Left lobe of liver (tissue), 2 donors: ENCODE measurements at regions not wholly inside any gene's neighbourhood (a gene's known extent, or its start where the extent isn't known, plus 50 kb on each side); places are given as distances from the start of the nearest gene placed in this dataset.

Experiments
- ATAC-seq: fragments of 200-7000 bp; cut with Tn5 transposase; one replicate; pipeline ENCODE4 v1.9.1; 2020; ENCODE audit warnings: mild to moderate bottlenecking, moderate library complexity
- DNase-seq: peaks from one replicate; pipeline ENCODE4 v3.0.0-alpha.2; 2020; ENCODE audit warnings: low spot score
- donor health status: DM: no; HTN: no; CAD: no; lungs with moderate emphysema.
- donor health status: DM: no; HTN: yes; CAD: no.

DNA sequence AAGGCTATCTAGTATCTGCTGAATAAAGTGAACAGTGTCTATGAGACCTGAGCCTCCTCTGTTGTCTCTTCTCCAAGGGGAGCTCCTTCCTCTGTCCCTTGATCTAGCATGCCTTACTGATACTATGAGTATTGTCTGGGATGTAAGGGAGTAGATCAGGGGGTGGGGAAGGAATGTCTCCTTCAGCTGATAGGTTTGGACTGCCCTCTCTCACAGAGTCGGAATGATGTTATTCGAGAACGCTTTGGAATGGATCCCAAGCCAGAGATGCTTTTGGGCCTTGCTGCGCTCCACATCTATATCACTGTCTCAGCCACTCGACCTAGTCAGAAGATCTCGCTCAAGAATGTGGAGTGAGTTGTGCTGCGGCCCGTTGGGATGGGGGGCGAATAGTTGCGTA lies 68.3 kb upstream of the PRPS1 start:
- DNase-seq, result no peak
- ATAC-seq, result no peak

DNA sequence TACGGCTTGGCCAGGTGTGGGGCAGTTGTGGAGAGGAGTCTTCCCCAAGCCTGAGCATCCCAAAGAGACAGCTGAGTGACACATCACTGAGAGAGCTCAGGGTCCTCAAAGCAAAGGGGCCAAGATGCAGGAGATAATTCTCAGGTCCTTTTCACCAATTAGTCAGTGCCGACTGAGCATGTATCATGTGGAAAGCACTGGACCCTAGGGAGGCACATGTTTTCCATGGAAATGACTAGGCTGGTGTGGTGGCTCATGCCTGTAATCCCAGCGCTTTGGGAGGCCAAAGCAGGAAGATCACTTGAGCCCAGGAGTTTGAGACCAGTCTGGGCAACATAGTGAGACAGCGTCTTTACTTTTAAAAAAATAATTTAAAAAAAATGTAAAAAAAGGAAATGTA lies 67.3 kb upstream of the PRPS1 start:
- DNase-seq, result no peak
- ATAC-seq, result no peak

DNA sequence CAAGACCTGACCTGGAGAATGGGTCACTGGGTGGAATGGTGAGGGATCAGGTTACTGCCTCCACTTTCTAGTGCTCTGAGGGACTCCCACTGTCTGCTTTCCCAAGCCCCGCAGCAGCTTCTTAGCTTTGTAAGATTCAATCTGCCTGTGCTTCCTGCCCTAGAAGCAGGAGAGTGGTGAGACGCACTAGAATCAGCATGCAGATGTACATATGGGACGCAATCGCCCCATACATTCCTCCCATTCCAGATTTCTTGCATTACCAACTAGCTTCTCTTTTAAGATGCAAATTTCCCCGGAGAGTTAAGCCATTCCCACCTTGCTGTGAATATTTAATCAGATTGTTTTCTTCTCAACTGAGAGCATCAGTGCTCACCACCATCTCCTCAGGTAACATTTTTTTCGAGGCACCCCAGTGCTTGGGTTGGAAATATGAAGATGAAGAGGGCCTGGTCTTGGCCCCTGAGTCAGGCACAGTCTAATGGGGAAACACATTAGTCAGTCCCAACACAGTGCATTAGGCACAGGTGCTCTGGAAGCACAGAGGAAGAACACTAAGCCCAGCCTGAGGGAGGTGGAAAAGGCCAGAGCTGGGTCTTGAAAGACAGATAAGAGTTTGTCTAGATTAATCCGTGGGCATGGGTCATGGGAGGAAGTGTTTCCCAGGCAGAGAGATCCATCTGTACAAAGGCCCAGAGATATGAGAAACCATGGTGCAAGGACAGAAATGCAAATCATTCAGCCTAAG lies 66.7 kb upstream of the PRPS1 start:
- DNase-seq (no peak), ATAC-seq (no peak)

DNA sequence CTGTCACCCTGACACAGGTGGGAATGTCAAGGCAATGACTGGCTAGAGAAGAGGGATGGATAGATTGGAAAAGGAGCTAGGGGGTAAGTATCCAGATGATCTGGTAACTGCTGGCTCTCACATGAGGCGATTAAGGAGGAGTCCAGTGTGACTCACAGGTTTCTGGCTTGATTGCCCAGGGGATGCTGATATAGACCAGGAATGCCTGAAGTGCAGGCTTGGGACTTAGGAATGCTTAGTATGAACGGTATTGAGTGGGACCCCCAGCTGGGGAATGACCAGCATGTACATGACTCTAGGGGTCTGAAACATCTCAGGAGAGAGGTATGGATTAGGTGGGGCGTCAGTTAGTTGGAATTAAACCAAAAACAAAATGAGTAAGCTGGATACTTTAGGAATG lies 65.8 kb upstream of the PRPS1 start:
- DNase-seq (no peak), ATAC-seq (no peak)

DNA sequence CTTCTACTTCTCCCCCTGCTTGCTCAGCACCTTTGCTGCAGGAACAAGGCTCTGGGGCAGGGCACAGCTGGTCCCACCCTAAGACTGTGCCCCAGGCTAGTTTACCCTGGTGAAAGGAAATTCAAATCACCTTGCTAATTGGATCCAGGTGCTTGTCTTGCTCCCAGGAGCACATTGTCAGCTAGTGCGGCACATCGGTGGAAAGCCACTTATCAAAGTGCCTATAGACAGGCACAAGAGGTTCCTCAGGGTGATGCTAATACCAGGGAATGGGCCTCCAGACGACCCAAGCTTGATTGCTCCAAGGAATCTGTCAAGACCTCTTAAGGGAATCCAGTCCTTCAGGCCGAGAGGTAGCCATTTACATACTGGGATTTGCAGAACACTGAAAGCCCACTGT lies 64.5 kb upstream of the PRPS1 start:
- ATAC-seq (no peak), DNase-seq (no peak)

DNA sequence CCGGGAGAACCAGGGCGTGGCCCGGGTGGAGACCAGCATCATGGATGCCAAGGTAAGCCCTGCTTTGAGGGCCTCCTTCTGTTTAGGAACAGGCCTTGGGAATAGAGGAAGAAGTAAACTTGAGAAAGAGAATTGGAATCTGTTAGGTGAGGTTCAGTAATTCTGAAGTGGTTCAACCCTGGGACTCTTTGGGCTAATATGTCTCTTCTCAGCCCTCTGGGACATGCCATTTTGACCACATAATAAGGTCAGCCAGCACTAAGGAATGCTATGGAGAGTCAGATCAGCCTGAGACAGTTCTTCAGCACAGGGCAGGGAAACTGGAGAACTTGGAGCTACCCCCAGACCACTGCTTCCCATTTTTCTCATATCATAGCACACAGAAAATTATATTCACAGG lies 63.3 kb upstream of the PRPS1 start:
- ATAC-seq (no peak), DNase-seq (no peak)

DNA sequence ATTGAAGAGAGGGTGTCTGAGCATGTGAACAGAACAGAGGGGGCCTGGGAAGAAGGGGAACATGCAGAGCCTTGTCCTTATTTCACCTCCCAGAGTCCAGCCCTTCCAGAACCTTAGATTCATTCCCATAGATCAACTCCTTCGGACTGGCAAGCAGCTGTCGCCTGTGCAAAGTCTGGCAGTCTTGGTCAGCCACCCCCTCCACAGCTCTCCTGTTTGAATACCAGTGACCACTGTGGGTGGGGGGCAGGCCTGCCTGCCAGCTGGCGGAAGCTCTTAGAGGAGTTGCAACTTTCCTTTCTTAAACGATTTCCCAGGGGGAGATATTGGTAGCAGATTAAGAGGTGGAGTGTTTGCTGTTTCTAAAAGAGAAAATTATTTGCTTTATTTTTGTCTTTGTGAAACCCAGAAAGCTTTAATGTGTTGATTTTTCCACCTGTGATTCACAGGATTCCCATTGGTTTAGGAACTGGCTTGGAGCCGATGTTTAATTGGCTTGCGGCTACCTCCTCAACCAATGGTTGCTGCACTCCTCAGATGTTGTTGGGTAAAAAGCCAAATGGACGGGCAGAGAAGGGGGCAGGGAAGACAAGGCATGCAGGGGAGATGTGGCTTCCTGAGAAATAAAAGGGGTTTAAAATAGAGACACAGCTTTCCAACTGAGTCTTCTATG lies 62.2 kb upstream of the PRPS1 start:
- ATAC-seq, result no peak
- DNase-seq, result no peak

DNA sequence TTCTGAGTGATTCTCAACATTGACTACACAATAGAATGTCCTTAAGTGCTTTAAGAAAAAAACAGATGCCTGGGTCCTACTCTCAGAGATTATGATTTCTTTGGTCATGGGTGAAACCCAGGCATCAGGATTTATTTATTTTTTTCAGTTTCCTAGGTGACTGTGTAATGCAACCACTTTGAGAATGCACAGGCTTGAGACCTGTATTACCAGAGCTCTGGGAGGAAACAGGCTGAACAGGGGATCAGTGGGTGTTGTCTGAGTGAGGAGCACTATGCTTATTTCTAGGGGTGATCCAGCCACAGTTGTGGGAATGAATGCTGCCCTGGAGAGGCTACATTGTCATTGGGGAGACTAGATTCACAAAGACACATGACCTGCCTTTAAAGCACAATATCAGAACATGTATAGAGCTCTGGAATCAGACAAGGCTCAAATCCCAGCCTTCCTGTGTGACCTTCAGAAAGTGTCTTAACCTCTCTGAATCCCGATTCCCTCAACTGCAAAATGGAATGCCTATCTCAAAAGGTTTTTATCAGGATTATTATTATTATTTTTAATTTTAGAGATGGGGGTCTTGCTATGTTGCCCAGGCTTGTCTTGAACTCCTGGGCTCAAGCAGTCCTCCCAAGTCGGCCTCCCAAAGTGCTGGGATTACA lies 61.6 kb upstream of the PRPS1 start:
- DNase-seq, result no peak
- no peak for ATAC-seq

DNA sequence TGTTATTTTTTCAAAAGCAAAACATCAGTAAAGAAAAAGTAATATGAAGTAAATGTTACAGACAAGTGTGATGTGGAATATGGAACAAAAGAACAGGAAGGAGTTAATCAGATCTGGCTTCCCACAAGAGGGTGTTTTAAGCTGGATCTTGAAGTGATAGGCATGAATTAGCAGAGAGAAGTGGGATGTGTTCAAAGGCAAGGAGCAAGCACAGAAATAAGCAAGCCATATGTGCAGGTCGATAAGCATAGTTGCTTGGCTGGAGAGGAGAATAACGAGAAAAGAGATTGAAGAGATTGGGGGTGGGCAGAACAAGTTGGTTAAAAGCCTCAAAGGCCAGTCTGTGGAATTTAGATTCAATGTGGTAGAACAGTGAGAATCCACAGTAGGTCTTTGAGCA lies 60.9 kb upstream of the PRPS1 start:
- no peak for DNase-seq
- ATAC-seq, result no peak

DNA sequence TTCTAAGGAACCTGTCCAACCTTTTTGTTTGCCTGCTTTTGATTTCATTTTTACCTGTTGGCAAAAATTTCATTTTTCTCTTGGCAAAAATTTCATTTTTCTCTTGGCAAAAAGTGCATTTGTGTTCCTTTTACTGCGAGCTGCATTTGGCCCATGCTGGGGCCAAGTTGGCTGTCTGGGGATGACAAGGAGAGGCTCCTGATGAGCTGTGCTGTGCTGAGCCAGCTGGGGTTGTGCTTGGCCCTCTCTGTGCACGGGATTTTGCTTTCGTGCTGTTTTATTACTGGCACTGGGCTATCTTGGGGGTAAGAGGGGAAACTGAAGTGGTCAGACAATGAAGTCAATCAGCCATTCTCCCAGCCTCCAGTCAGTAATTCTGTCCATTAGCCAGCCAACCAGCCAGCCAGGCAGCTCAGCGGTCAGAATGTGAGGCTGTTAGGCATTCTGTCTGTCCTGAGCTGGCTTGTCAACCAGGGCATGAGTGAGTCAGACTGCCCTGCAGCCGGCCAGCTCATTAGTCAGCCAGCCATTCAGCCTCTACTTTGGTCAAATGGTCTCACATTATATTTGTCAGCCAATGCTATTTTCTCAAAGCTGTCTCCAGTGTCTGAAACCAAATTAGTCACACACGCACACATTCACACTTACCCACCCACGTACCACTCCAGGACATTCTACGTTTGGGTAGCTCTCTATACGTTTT lies 56.9 kb upstream of the PRPS1 start:
- no peak for DNase-seq

DNA sequence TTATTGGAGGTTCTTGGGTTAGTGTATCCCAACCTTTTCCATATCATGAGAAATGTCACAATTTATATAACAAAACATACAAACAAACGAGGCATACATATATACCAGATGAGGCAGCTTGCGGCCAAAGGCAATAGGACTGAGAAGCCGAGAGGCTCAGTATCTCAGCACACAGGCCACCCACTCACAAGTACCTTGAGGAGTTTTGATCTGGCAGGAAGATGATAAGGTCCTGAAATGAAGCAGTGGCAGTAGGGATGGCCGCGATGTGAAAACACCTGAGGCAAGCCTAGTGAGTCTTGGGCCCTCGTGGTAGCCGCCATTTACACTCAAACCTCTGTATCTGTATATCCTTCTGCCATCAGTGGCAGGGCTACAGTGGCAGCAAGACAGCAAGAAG lies 55.3 kb upstream of the PRPS1 start:
- DNase-seq, result no peak
- no peak for ATAC-seq

More for the DNA sequence above, 56.9 kb upstream of the PRPS1 start:
- no peak for ATAC-seq

DNA sequence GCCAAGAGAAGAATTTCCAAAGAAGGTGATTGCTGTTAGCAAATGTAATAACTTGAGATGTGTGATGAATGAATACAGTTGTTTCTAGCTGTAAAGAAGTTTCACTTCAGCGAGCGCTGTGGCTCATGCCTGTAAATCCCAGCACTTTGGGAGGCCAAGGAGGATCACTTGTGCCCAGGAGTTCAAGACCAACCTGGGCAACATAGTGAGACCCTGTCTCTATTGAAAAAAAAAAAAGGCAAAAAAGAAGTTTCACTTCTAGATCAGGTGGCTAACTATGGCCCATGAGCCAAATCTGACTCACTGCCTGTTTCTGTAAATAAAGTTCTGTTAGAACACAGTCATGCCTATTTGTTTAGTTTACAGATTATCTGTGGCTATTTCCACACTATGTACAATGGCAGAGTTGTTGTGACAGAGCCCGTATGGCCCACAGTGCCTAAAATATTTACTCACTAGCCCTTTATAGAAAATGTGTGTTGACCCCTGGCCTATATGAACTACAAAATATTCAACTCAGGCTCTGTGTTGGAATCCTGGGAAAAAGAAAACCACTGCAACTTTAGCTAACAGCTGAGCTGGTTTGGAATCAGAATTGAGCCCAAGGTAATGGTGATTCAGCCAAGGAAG lies 54.1 kb upstream of the PRPS1 start:
- DNase-seq (no peak), ATAC-seq (peak; percentile 74)

DNA sequence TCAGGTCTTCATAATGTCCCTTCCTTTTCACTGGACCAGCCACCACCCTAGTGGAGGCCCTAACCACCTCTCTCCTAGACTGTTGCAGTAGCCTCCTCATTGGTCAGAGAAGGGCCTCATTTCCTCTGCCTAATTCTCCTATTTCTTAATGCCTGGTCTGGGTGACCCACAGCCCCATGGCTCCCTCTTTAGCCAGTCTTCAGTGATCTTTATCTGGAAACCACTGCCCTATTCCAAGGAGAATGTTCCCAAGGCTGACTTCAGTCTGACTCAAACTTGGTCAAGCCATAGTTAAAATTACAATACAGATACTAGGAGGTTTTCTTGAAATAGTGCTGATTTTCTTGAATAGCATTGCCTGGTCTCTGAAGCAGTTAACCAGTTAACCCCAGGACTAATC lies 53.6 kb upstream of the PRPS1 start:
- DNase-seq (no peak), ATAC-seq (no peak)

DNA sequence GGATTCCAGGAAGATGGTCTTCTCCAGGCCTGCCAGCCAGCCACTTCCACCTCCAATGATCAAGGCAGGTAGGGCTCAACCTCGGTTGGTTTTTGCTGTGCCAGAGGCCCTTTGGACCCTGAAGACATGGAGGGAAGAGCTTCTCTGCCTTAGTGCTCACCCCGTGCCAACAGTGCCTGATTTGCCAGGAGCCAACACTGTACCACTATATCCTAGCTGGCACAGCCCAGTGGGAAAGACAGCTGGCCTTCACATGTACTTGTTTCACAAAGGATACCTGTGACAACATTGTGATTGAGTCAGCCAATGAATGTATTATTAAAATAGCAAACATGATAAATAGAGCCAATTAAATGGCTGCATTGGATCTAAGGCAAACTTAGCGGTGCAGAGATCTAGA lies 51.9 kb upstream of the PRPS1 start:
- DNase-seq (peak; percentile 41), ATAC-seq (peak; percentile 46)

DNA sequence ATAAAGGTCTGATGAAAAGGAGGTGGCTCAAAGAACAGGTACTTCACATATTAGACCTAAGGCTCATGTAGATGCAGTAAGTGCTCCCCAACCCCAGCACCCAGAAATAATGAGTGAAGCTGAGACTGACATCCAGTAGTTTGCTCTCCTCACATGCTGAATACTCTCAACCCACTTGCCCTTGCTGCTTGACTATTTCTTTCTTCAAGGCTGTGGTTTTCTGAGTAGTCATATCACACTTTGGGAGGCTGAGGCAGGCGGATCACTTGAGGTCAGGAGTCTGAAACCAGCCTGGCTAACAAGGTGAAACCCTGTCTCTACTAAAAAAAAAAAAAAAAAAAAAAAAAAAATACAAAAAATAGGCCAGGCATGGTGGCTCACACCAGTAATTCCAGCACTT lies 51.5 kb upstream of the PRPS1 start:
- DNase-seq (no peak), ATAC-seq (no peak)

DNA sequence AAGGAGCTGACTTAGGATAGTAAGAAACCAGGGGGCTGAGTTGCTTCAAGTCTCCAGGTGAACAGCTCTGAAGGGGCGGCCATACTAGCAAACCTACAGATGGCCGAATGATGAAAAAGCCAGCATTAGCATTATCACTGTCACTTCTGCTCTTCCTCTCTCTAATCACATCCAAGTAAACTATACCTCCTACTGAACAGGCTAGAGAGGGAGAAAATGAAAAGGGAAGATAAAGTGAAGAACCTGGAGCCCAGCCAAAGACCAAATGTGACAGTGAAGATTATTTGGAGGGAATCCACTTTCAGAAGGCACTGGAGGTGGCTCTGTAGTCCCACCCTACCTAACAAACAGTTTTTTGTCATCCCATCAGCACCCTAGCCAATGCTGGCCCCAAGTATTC lies 50.4 kb upstream of the PRPS1 start:
- DNase-seq, result no peak
- no peak for ATAC-seq
